PC-9 (cell line): ENCODE measurements at regions not wholly inside any gene's neighbourhood (a gene's known extent, or its start where the extent isn't known, plus 50 kb on each side); places are given as distances from the start of the nearest gene placed in this dataset.

Experiments
- CTCF ChIP-seq: fragments of 200-600 bp; sonication (generic); conservative IDR thresholded peaks from 2 replicates; pipeline ENCODE4 v1.6.1; 2017; ENCODE audit warnings: mixed run types, antibody characterized with exemption, mild to moderate bottlenecking, moderate library complexity
- EZH2 ChIP-seq: fragments of 200-600 bp; sonication (generic); IDR thresholded peaks from 2 replicates; pipeline ENCODE4 v1.8.0; 2017; ENCODE audit warnings: antibody characterized with exemption, low read depth

GRCh38 chr12:105671720-105672119 is 341.2 kb downstream of the C12orf75 start:
- TF ChIP-seq CTCF (no peak), EZH2 (no peak)
